ENCODE measurements at regions not wholly inside any gene's neighbourhood (a gene's known extent, or its start where the extent isn't known, plus 50 kb on each side); places are given as distances from the start of the nearest gene placed in this dataset.

GRCh38 chr14:29493849-29494248, 433.8 kb downstream of the PRKD1 start:
- no peak for DNase-seq (ENCODE audit: unreplicated experiment)
- no peak overlapping the region for H3K27ac Mint-ChIP-seq (ENCODE audit: low read depth, unreplicated experiment)
- TF ChIP-seq, protein P1, sequence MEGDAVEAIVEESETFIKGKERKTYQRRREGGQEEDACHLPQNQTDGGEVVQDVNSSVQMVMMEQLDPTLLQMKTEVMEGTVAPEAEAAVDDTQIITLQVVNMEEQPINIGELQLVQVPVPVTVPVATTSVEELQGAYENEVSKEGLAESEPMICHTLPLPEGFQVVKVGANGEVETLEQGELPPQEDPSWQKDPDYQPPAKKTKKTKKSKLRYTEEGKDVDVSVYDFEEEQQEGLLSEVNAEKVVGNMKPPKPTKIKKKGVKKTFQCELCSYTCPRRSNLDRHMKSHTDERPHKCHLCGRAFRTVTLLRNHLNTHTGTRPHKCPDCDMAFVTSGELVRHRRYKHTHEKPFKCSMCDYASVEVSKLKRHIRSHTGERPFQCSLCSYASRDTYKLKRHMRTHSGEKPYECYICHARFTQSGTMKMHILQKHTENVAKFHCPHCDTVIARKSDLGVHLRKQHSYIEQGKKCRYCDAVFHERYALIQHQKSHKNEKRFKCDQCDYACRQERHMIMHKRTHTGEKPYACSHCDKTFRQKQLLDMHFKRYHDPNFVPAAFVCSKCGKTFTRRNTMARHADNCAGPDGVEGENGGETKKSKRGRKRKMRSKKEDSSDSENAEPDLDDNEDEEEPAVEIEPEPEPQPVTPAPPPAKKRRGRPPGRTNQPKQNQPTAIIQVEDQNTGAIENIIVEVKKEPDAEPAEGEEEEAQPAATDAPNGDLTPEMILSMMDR (IDR thresholded peaks at IDR 0.05; ENCODE audit: unreplicated experiment), result no peak
- POLR2A ChIA-PET, result interaction anchor here (0.6 kb wide), 1 partner anchor 264 kb away, joined by 3 read pairs; no protein-coding TSS in a partner anchor
- H3K9me3 Mint-ChIP-seq (ENCODE audit: unreplicated experiment), result no peaks in the 10 kb centered on the region
- intact Hi-C loops (cut with micrococcal nuclease), result no loop called here
- no peak overlapping the region for H3K4me3 Mint-ChIP-seq (ENCODE audit: unreplicated experiment)
- H3K36me3 Mint-ChIP-seq (ENCODE audit: insufficient read depth, unreplicated experiment), result no peaks in the 10 kb centered on the region
- H3K4me1 Mint-ChIP-seq (ENCODE audit: insufficient read depth, unreplicated experiment), result no peaks in the 10 kb centered on the region
- peaks cover 91% of the 10 kb centered on the region for H3K27me3 Mint-ChIP-seq (ENCODE audit: insufficient read depth, unreplicated experiment)
- no TSS peak for BruUV-seq (replicated peaks)
- CTCF ChIA-PET, result no interaction called here

GRCh38 chr14:29494312-29494711, 433.3 kb downstream of the PRKD1 start:
- Mint-ChIP-seq H3K27ac (ENCODE audit: low read depth, unreplicated experiment) (no peak overlapping the region), H3K9me3 (ENCODE audit: unreplicated experiment) (no peaks in the 10 kb centered on the region), H3K36me3 (ENCODE audit: insufficient read depth, unreplicated experiment) (no peaks in the 10 kb centered on the region), H3K27me3 (ENCODE audit: insufficient read depth, unreplicated experiment) (peaks cover 89% of the 10 kb centered on the region), H3K4me1 (ENCODE audit: insufficient read depth, unreplicated experiment) (no peaks in the 10 kb centered on the region), H3K4me3 (ENCODE audit: unreplicated experiment) (no peak overlapping the region)
- no peak for DNase-seq (ENCODE audit: unreplicated experiment)
- no TSS peak for BruUV-seq (replicated peaks)
- CTCF ChIA-PET, result no interaction called here
- TF ChIP-seq, protein P1 (IDR thresholded peaks at IDR 0.05; ENCODE audit: unreplicated experiment), result no peak
- intact Hi-C loops (cut with micrococcal nuclease), result no loop called here
- POLR2A ChIA-PET, result interaction anchor here (0.6 kb wide), 1 partner anchor 263 kb away, joined by 3 read pairs; no protein-coding TSS in a partner anchor

DNA sequence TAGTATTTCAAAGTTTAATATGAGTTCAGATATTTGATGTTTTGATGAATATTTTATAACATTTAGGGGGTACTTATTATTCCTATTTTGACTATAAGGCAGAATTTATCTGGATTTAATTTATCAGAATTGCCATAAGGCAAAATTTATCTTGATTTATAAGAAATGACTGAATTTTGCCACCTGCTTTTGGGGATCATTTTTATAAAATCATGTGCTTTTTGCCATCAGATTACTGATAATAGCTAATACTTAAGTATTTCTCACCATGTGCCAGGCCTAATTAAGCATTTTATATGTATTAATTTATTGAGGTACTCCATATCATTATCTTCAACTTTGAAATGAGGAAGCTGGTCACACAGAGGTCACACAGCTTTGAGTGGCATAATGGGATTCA, 423.7 kb downstream of the PRKD1 start:
- H3K27ac Mint-ChIP-seq (ENCODE audit: low read depth, unreplicated experiment), result no peak overlapping the region
- no peaks in the 10 kb centered on the region for H3K36me3 Mint-ChIP-seq (ENCODE audit: insufficient read depth, unreplicated experiment)
- ChIA-PET POLR2A (interaction anchor here (1.3 kb wide), 1 partner anchor 24 kb away, joined by 3 read pairs; no protein-coding TSS in a partner anchor), CTCF (no interaction called here)
- no peak for DNase-seq (ENCODE audit: unreplicated experiment)
- intact Hi-C loops (cut with micrococcal nuclease), result no loop called here
- H3K27me3 Mint-ChIP-seq (ENCODE audit: insufficient read depth, unreplicated experiment), result peaks cover 67% of the 10 kb centered on the region
- H3K4me3 Mint-ChIP-seq (ENCODE audit: unreplicated experiment), result no peak overlapping the region
- no peaks in the 10 kb centered on the region for H3K9me3 Mint-ChIP-seq (ENCODE audit: unreplicated experiment)
- TF ChIP-seq, protein P1 (IDR thresholded peaks at IDR 0.05; ENCODE audit: unreplicated experiment), result no peak
- no peaks in the 10 kb centered on the region for H3K4me1 Mint-ChIP-seq (ENCODE audit: insufficient read depth, unreplicated experiment)
- no TSS peak for BruUV-seq (replicated peaks)

- Mint-ChIP-seq H3K9me3 (ENCODE audit: unreplicated experiment) (peaks cover 16% of the 10 kb centered on the region), H3K36me3 (ENCODE audit: insufficient read depth, unreplicated experiment) (no peaks in the 10 kb centered on the region), H3K4me3 (ENCODE audit: unreplicated experiment) (no peak overlapping the region), H3K27ac (ENCODE audit: low read depth, unreplicated experiment) (no peak overlapping the region), H3K4me1 (ENCODE audit: insufficient read depth, unreplicated experiment) (no peaks in the 10 kb centered on the region), H3K27me3 (ENCODE audit: insufficient read depth, unreplicated experiment) (peaks cover 65% of the 10 kb centered on the region)
- TF ChIP-seq, protein P1 (IDR thresholded peaks at IDR 0.05; ENCODE audit: unreplicated experiment), result peak; percentile 11
- ChIA-PET POLR2A (no interaction called here), CTCF (interaction anchor here (0.9 to 1.3 kb wide), 2 partner anchors 9 to 763 kb away, joined by 4 read pairs; no protein-coding TSS in a partner anchor)
- no TSS peak for BruUV-seq (replicated peaks)
- peak; percentile 1 for DNase-seq (ENCODE audit: unreplicated experiment)
- intact Hi-C loops (cut with micrococcal nuclease), result no loop called here
These were observed 409.3 kb downstream of the PRKD1 start for GRCh38 chr14:29518335-29518734.
